HG03066 (cell line): ENCODE measurements at regions not wholly inside any gene's neighbourhood (a gene's known extent, or its start where the extent isn't known, plus 50 kb on each side); places are given as distances from the start of the nearest gene placed in this dataset.
A peak's percentile ranks its signal among the peaks of the same experiment; 100 is the strongest.
"Not testable (repeated sequence)": the region's sequence is repeated elsewhere in the genome, so short reads cannot be mapped to it uniquely, and the experiment has no call there.

Source experiments
- ATAC-seq: cut with Tn5 transposase; IDR thresholded peaks from one replicate; pipeline ENCODE4 v1.9.1; 2021; ENCODE audit warnings: low read depth; ENCODE audit not compliant: unreplicated experiment

DNA sequence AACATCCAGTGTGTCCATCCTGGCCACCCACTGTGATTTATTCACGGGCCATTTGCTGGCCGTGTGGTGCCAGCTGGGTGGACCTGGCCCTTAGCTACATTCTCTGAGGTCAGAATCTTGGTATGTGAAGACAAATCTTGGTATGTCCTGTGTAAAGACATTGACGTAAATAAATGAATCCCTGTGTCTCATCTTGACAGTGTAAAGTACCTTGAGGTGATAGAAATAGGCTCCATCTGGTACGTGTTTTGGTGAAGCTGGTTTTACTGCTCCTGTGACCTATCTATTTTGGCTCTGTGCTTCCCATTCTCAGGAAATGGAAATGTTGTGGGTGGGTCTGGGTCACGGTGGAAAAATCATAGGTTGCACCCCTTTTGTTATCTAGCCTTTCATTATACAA is 245.4 kb upstream of the ANKH start:
- no peak for ATAC-seq

DNA sequence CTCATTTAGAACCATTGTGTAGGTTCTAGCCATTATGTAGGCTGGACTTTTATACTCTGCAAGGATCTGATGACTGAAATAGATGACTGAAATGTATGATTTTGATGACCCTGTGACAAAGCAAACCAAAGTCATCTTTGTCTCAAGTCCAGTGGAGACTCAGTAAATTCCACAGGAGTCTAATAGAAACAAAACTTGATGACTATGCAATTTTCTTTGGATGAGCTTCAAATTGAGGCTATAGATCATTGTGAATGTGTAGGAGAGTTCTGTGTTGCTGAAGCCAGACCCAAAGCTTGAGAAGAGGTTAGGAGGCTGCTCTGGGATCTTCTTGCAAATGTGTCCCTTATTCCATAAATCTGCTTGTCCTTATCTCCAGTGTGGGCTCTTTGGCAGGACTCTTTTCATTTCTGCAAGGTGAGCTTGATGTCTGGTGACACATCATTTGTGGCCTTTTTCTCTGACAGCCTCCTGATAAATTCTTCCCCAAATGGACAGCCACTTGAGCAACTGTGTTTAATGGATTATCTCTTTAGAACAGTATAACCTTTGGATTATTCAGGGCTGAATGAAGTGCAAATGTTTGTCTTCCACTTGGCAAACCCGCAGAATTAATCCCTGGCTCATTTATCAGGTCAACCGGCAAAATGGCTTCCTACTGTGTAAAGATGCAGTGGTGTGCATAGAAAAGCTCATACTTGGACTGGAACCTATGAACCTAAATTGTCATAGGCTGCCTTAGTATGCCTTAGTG is 235.1 kb upstream of the ANKH start:
- ATAC-seq, result no peak

DNA sequence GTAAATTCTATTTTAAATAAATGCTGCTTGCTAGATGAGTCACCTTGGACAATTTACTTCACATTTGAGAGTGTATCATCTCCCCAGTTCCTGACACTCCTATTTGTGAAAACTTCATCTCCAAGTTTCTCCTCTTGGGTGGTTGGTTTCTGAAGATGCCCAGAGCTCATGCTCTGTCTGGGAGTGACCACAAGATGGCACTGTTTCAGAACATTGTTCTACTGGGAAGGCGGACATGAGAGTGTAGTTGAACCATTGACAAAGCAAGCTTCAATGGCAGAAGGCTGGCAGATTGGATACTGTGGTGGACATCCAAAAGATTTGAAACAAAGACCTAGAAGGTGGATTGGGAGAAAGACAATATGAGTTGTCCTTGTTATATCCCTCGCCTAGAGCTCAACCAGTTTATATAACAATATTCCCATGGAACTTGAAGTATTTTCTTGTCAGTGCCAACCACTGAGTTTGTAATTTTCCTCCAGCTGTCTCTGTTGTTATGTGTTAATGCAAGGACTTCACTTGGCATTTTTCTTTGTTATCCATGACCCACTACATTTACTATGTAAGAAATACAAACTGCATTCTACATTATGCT is 234.3 kb upstream of the ANKH start:
- peak; percentile 95 for ATAC-seq

DNA sequence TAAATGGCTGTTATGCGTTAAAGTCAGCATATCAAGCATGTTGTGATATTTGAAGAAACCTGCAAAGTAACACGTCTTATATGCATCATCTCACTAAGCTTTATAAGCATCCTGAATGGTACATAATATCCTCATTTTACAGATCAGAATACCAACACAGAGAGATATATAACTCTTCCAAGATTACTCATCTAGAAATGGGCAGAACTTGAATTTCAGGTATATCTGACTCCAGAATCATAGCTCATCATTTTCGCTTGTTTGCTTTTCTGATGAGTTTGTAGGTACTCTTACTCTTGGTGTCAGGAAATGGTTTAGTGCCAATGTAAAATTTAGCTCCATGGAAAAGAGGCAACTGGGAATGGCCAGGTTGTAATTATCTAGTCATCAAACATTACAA is 232.3 kb upstream of the ANKH start:
- no peak for ATAC-seq

DNA sequence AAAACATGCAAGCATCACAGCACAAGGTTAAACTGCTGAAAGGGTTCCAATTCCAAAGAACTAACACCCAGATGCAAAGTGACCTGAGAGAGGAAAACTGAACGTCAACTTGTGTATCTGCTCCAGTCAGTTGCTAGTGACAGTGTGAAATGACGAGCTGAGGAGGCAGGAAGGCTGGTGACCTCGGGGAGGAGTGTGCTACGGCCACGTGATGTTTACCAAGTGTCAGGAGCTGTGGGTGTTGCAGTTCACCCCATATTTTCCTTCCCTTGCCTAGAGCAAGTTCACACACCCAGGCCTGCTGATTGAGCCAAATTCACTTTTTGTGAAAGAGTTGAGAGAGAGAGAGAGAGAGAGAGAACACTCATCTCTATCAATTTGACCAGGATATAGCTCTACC is 231.6 kb upstream of the ANKH start:
- ATAC-seq, result no peak

DNA sequence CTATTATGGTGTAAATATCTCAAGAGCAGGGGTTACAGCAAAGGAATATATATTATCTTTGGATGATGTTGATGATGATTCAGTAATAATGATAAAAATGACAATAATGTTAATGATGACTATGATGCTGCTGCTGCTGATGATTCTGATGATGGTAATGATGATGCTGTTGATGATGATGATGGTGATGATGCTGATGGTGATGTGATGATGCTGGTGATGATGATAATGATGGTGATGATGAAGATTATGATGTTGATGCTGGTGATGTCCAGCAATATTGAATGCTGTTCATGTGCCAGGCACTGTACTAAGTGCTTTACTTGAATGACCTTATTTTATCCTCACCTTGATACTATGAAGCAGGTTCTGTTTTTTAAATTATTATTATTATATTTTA is 226.0 kb upstream of the ANKH start:
- ATAC-seq, result no peak

DNA sequence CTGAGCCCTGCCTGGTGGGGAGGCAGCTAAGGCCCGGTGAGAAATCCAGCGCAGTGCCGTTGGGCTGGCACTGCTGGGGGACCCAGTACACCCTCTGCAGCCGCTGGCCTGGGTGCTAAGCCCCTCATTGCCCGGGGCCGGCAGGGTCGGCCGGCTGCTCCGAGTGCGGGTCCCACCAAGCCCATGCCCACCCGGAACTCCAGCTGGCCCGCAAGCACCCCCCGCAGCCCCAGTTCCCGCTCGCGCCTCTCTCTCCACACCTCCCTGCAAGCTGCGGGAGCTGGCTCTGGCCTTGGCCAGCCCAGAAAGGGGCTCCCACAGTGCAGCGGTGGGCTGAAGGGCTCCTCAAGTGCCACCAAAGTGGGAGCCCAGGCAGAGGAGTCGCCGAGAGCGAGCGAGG is 225.1 kb upstream of the ANKH start:
- not testable (repeated sequence) for ATAC-seq

DNA sequence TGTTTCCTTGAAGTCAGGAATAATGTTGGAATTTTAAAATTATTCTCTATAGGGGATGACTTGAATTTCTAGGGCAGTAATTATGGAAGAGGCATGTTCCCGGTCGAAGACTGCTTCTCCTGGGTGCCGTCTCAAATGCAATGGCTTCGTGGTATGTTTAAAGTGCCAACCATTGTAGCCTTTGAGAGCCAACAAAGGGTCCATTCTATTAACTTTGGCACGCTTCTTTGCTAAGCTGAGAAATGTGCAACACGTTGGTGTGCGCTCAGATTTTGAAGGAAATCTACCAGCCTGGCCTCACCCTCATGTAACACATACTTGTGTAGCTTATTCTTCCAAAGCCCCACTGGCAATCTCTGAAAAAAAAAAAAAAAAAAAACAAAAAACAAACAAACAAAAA is 221.2 kb upstream of the ANKH start:
- ATAC-seq, result no peak

DNA sequence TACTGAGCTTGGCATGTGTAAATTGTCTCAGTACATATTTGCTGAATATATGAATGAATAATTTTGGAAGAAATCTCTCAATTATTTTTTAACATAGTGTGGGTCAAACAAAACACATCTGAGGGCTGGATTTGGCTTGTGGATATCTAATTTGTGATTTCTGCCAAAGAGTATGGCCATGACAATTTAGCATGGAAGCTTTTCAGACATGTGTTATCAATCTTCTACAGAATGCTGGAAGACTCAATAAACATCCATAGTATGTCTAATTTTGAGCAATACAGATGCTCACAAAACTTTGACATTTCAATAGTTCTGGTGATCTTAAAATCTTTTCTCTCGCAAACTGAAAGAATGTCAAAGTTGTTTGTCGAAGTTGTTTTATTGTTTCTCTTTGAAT is 214.1 kb upstream of the ANKH start:
- no peak for ATAC-seq

DNA sequence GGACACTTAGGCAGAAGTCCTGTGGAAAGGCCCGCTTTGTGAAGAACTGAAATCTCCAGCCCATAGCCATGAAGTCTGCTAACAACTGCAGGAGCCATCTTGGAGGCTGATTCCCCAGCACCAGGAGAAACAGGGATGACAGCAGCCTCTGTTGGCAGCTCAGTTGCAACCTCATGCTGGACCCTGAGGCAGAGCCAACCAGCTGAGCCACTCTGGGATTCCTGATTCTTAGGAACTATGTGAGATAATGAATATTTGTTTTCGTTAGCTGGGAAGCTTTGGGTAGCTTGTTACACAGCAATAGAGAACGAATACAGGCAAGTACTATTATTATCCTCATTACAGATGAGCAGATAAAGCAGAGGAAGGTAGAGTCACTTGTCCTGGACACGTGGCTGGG is 210.5 kb upstream of the ANKH start:
- no peak for ATAC-seq

DNA sequence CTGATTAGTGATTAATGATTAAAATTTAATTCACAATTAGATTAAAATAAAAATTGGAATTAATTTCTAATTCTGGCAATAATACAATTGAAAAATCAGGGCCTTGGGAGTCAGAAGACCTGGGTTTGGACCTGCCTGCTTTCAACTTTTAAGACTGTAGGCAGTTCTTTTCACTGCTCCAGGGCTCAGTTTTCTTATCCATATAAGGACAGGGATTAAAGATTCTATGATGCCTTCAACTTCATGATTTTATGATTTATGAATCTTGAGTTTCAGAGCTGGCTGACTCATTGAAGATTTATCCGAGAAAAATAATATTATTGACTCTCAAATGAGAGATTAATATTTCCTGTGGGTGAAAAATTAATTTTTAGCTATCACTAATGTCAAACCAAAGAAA is 208.6 kb upstream of the ANKH start:
- no peak for ATAC-seq

DNA sequence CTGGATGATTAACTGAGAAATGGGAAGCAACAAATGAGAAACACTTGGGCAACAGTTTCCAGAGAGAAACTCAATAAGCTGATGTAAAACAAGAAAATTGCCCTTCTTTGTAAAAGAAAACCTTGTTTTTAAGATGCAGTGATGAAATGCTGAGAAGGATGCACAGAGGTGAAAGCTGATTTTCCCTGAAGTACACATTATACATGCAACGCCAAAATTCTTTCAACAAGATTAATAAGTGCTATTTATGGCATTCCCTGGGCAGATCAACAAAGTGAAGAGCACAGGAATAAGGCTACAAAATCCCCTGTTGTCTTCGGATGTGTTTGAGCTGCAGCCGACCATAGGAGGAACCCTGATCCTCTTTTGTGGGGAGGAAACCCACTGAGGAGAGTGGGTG is 208.0 kb upstream of the ANKH start:
- ATAC-seq, result no peak

DNA sequence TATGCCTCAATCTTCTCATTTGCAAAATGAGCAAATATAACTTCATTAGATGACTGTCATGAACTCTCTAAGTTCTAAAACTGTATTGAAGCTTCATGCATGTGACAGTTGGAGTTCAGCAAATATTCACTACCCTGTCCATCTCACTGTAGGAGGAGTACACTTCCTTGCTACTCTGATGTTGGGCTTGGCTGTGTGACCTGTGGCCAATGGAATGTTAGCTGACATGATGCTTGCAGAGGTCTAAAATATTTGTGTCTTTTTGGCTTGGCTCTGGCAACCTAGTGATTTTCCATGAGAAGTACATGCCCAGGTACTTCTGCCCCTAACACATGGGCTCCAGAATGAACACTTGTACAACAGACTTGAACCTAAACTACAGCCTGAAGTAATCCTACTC is 203.1 kb upstream of the ANKH start:
- no peak for ATAC-seq

DNA sequence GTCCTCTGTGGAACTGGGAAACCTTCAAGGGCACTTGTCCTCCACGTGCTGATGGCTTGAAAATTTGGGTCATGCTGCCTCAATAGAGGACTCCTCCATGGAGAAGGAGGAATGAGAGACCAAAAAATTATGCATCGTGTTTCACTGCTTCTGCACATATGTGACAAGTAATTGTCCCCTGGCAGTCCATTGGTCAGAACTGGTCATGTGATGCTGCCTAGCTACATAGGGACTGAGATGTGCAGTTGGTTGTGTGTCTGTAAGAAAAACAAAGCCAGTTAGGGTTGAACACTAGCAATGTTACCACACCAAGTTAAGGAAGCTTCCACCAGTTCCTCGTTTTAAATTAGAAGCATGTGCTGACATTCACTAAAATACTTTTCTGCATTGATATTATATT is 201.9 kb upstream of the ANKH start:
- no peak for ATAC-seq

DNA sequence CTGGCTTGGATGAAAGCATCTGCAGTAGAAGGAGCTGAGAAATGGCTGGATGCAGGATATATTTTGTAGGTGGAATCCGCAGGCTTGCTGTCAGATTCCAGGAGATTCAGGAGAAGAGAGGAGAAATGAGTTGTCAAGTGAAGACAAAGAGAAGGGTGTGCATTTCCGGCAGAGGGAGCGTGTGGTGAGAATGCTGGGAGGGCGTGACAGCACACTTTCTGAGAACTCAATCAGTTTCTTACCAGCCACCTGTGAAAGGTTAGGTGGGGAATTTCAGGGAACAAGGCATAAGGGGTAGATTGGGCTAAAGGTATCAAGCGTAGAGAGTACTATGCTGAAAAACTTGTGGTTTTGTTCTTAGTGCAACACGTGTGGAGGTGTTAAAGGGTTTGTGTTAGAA is 199.3 kb upstream of the ANKH start:
- ATAC-seq, result no peak

DNA sequence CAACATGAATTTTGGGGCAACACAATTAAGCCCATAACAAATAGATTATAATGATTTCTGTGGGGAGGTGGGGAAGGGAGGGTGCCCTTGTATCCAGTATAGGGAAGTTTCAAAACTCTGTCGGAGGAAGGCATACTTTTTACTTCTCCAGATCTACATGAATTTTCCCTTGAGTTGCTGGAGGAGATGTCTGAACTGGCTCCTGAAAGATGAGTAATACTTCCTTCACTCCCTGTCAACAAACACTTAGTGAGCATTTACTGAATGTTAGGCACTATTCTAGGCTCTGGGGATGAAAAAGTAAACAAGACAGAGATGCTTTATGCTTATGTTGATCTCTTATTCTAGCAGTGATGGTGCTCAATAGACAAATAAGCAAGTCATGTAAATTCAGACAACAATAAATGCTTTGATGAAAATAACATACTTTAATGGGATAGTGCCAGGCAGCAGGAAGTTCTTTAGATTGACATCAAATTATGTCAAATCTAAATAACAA is 197.9 kb upstream of the ANKH start:
- no peak for ATAC-seq

DNA sequence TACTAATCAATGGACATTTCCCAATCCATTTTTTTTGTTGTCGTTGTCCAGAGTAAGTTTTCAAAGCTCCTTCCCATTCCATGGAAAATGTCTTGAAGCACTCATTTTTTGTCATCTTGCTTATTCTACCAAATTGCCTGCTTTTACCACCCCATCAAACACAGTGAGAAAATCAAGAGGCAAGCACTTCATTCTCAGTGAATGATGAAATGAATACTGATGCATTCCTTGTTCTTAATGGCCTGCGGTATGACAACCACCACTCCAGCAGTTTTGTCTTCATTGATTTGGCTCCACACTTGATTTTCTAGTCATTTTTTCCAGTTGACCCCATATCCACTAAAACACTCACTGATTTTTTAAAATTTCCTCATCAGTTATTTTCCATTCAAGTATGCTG is 193.5 kb upstream of the ANKH start:
- no peak for ATAC-seq

DNA sequence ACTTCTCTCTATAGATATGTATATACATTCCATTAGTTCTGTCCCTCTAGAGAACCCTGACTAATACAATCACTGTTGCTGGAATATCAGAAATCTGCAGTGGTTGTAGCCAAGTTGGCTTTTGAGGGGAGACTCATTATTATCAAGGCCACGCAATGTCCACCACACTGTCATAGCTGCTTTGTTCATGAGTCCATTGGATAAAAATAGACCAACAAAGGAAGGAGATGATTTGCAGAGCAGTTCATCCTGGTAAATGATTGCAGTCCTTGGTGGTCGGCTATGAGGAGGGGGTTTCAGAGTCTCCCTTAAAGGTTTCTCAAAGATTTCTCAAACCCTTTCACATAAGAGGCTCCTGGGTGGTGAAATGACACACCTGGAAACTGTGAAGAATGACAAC is 192.8 kb upstream of the ANKH start:
- ATAC-seq, result no peak

DNA sequence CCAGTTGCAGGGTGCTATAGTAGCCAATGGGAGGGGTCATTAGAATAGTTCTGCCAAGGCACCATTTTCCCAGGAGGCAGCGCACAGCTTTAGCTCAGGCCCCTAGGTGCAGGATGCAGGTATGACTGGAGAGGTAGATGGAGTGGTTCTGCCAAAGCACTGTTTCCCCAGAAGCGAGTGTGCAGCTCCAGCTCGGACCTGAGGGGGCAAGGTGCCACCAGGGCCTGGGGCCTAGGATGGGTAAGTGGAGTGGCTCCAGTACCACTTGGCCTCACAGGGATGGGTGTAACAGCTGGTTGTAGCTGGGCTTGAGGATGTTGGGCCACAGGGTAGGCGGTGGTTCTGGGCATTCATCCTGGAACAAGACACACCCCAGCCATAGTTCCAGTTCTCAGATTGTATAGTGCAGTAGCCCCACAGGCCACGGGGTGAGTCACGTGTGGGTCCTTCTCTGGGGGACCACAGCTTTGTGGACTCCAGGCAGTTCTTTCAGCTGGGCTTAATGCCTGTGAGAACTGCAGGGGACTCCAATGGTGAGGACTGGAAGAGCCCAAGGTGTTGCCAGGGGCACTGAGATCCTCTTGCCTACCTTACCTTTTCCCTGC is 185.5 kb upstream of the ANKH start:
- no peak for ATAC-seq

DNA sequence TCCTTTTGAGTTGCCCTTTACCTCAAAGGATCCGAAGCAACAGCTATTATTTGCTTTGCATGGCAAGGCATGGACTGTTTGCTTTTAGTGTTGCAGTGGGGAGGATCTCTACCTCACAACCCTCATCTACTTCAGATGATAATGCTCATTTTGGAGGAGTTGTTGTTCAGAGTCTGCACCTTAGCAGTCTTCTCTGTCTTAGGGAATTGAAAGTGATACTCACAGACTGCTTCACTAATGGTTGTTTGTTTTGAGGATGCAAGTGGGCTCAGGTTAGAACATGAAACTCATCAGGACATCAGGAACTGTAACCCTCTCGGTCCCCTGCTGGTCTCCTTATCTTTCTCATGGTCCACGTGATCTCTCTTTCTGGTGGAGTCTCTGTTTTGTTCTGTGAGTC is 172.9 kb upstream of the ANKH start:
- ATAC-seq, result no peak

DNA sequence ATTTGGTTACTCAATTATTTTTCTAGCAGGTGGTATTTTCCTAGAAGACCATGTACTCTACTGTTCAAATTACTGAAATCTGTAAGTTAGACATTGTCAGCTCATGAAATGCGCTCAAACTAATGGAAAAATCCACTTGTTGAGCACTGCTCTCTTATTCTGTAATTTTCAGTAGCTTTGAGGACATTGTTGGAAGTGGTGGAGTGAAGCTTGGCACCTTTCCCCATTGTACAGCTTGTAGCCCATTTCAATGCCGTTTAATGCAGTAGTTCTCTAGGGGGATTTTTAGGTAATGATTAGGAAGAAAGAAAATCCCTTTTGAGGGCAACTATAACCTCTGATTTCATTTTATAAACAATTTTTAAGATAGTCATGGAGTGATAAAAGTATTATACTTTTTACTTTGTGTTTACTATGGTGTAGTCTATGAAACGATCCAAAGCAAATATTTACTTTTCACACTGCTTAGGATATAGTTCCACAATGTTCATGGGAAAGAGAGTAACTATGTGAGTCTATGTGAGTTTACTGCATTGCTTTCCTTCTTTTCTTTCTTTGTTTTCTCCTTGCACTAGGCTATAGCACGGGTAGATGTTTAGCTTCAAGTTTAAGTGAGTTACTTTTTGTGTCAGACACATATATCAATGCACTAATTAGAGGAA is 165.8 kb upstream of the ANKH start:
- ATAC-seq, result no peak

DNA sequence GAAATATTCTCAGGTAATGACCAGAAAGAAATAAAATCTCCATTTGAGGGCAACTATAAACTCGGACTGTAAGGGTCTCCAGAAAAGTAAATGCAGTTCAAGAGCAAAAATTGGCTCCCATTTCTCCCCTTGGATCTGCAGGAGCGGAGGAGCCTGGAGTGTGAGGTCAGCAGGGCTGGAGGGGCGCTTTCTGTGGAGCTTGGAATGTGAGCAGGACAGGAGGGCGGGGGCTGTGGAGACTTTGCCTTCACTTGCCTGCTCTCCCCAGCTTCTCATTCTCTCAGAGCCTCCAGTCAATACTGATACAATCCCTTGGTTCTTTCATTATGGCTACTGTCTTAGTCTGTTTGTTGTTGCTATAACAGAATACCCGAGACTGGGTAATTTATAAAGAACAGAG is 162.8 kb upstream of the ANKH start:
- no peak for ATAC-seq
